PC-3 (cell line): ENCODE measurements at regions not wholly inside any gene's neighbourhood (a gene's known extent, or its start where the extent isn't known, plus 50 kb on each side); places are given as distances from the start of the nearest gene placed in this dataset.

Experiments used
- ATAC-seq: fragments of 200-7000 bp; cut with Tn5 transposase; 2 replicates; pipeline ENCODE4 v1.9.1; 2020; ENCODE audit warnings: mild to moderate bottlenecking, moderate library complexity
- BruUV-seq: library from RNA; stranded (reverse); fragments of 400-500 nt; replicated peaks from 2 replicates; lab custom pipeline; 2021; lab: Mats Ljungman, UMichigan
- CTCF ChIA-PET: fragments of 300-600 bp; sonication (Branson Sonifier 250); formaldehyde crosslinking; loops from one replicate; lab custom pipeline; 2022; ENCODE audit warnings: antibody characterized with exemption; lab: Charles Lee
- POLR2A ChIA-PET: fragments of 300-600 bp; sonication (Branson Sonifier 250); formaldehyde crosslinking; loops from one replicate; lab custom pipeline; 2022; ENCODE audit warnings: antibody characterized with exemption; ENCODE audit not compliant: unreplicated experiment; lab: Charles Lee
- DNase-seq: peaks from one replicate; pipeline ENCODE4 v3.0.0-alpha.2; 2015
- H2AFZ ChIP-seq: fragments of 300-600 bp; sonication (generic); 2 replicates; pipeline ENCODE4 v1.6.0; 2016; ENCODE audit warnings: antibody characterized with exemption, low read length
- H3F3A ChIP-seq: fragments of 300-600 bp; sonication (generic); one replicate; pipeline ENCODE4 v1.6.0; 2017; ENCODE audit warnings: antibody characterized with exemption, low read length, control low read depth, mild to moderate bottlenecking; ENCODE audit not compliant: unreplicated experiment
- H3K27ac ChIP-seq: fragments of 300-600 bp; sonication (generic); 2 replicates; pipeline ENCODE4 v1.5.1; 2016; ENCODE audit warnings: mild to moderate bottlenecking, low read length
- H3K27me3 ChIP-seq: fragments of 300-600 bp; sonication (generic); 2 replicates; pipeline ENCODE4 v1.6.1; 2016; ENCODE audit warnings: low read length, mixed read lengths
- H3K36me3 ChIP-seq: fragments of 300-600 bp; sonication (generic); 2 replicates; pipeline ENCODE4 v1.6.1; 2016; ENCODE audit warnings: low read depth, mixed run types, low read length, mixed read lengths
- H3K4me1 ChIP-seq: fragments of 300-600 bp; sonication (generic); 2 replicates; pipeline ENCODE4 v1.5.1; 2016; ENCODE audit warnings: low read length; ENCODE audit not compliant: insufficient read depth
- H3K4me2 ChIP-seq: fragments of 300-600 bp; sonication (generic); 2 replicates; pipeline ENCODE4 v1.6.0; 2016; ENCODE audit warnings: low read length
- H3K4me3 ChIP-seq: fragments of 300-600 bp; sonication (generic); 2 replicates; pipeline ENCODE4 v1.5.1; 2016; ENCODE audit warnings: mild to moderate bottlenecking, low read length, mixed read lengths
- H3K79me2 ChIP-seq: fragments of 300-600 bp; sonication (generic); 2 replicates; pipeline ENCODE4 v1.6.1; 2017; ENCODE audit warnings: low read length, mixed read lengths
- H3K9ac ChIP-seq: fragments of 300-600 bp; sonication (generic); 2 replicates; pipeline ENCODE4 v1.6.0; 2016; ENCODE audit warnings: mild to moderate bottlenecking, low read length
- H3K9me2 ChIP-seq: fragments of 300-600 bp; sonication (generic); replicated peaks from 2 replicates; pipeline ENCODE4 v1.6.1; 2016; ENCODE audit warnings: mixed run types, low read length, mixed read lengths
- H3K9me3 ChIP-seq: fragments of 300-600 bp; sonication (generic); 2 replicates; pipeline ENCODE4 v1.6.1; 2016; ENCODE audit warnings: low read length, mixed read lengths
- H4K20me1 ChIP-seq: fragments of 300-600 bp; sonication (generic); 2 replicates; pipeline ENCODE4 v1.6.1; 2016; ENCODE audit warnings: low read length, mixed read lengths
- CTCF ChIP-seq: fragments of 300-600 bp; sonication (generic); conservative IDR thresholded peaks from 2 replicates; pipeline ENCODE4 v1.5.1; 2017; ENCODE audit warnings: antibody characterized with exemption, low read depth, mild to moderate bottlenecking, low read length
- EZH2 ChIP-seq: fragments of 300-600 bp; sonication (generic); IDR thresholded peaks from one replicate; pipeline ENCODE4 v1.6.1; 2017; ENCODE audit warnings: antibody characterized with exemption, mild to moderate bottlenecking, low read length; ENCODE audit not compliant: unreplicated experiment
- EZH2phosphoT487 ChIP-seq: fragments of 300-600 bp; sonication (generic); IDR thresholded peaks from 2 replicates; pipeline ENCODE4 v1.6.1; 2018; ENCODE audit warnings: mild to moderate bottlenecking, antibody characterized with exemption, low read length, borderline replicate concordance
- intact Hi-C: fragments of 100-400 bp; cut with micrococcal nuclease; formaldehyde crosslinking; loops from 2 replicates; pipeline ENCODE4 v1.9.0; 2023

DNA sequence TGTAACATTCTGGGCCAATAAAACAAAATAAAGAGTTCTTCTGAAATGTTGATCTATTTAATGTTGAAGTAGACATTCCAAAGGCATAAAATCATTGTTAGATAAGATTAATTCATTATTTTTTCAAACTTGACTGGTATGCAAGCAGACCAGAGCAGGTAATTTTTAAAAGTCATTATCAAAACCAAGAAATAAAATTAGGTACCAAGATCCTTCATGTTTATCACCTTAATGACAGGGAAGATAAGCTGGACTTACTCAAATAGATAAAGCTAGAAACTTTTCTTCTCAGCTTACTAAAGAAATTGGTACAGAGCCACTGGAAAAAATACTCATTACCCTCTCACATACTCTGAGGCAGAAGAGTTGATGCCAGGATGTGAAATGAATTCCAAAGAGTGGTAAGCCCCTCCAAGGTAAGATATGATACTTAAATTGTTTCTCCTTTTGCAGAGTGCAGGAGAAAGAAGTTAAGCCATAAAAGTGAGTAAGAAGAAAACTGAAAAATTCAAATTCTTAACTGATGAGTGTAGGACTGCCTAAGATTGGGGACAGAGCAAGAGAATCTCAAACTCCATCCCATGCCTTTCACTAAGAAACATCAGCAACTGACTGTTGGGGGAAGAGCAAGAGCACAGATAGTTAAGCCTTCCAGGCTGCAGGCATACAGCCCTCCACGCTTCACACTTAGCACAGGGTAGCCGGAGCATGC is 111.9 kb downstream of the SLC41A2 start:
- no peak overlapping the region for H2AFZ ChIP-seq
- H3K9me3 ChIP-seq, result no peaks in the 10 kb centered on the region
- no peak for TF ChIP-seq CTCF
- no peaks in the 10 kb centered on the region for H3K36me3 ChIP-seq
- intact Hi-C loops, result no loop called here
- H3K4me3 ChIP-seq, result no peak overlapping the region
- H3K9me2 ChIP-seq, result no peaks in the 10 kb centered on the region
- no peak overlapping the region for H3K9ac ChIP-seq
- H3K27me3 ChIP-seq, result no peaks in the 10 kb centered on the region
- no peaks in the 10 kb centered on the region for H4K20me1 ChIP-seq
- BruUV-seq, result no TSS peak
- H3F3A ChIP-seq, result no peaks in the 10 kb centered on the region
- H3K4me2 ChIP-seq, result no peak overlapping the region
- POLR2A ChIA-PET, result interaction anchor here (0.6 kb wide), 1 partner anchor 85 kb away, joined by 4 read pairs; no protein-coding TSS in a partner anchor
- DNase-seq (no peak), ATAC-seq (no peak)
- no peaks in the 10 kb centered on the region for H3K4me1 ChIP-seq
- H3K79me2 ChIP-seq, result no peaks in the 10 kb centered on the region
- CTCF ChIA-PET, result no interaction called here
- no peak overlapping the region for H3K27ac ChIP-seq

DNA sequence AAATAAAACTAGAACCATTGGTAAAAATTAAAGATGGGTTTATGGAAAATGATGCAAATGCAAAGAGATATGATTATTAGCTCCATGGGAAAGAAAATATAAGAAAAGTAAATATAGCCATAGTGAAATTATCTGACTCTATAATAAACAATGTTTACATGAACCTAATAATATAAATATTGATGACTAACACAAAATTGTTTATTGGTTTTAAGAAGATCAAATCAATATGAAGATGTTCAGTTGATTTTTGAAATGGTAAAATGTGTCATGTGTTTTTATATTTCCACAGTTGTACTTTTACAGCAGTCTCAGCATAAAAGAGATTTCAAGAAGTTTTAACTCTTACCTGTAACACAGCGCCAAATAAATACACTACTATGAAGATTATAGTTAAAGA is 114.0 kb downstream of the SLC41A2 start:
- no peak overlapping the region for H3K9ac ChIP-seq
- no peaks in the 10 kb centered on the region for H3F3A ChIP-seq
- H3K36me3 ChIP-seq, result no peaks in the 10 kb centered on the region
- H3K4me2 ChIP-seq, result no peak overlapping the region
- no peak overlapping the region for H2AFZ ChIP-seq
- H3K4me1 ChIP-seq, result no peaks in the 10 kb centered on the region
- no peak overlapping the region for H3K27ac ChIP-seq
- ChIA-PET CTCF (no interaction called here), POLR2A (no interaction called here)
- DNase-seq (no peak), ATAC-seq (no peak)
- H3K9me2 ChIP-seq, result no peaks in the 10 kb centered on the region
- intact Hi-C loops, result no loop called here
- no peaks in the 10 kb centered on the region for H4K20me1 ChIP-seq
- H3K4me3 ChIP-seq, result no peak overlapping the region
- no peaks in the 10 kb centered on the region for H3K27me3 ChIP-seq
- H3K9me3 ChIP-seq, result no peaks in the 10 kb centered on the region
- H3K79me2 ChIP-seq, result no peaks in the 10 kb centered on the region
- no TSS peak for BruUV-seq
- TF ChIP-seq EZH2phosphoT487 (no peak), EZH2 (no peak), CTCF (no peak)

DNA sequence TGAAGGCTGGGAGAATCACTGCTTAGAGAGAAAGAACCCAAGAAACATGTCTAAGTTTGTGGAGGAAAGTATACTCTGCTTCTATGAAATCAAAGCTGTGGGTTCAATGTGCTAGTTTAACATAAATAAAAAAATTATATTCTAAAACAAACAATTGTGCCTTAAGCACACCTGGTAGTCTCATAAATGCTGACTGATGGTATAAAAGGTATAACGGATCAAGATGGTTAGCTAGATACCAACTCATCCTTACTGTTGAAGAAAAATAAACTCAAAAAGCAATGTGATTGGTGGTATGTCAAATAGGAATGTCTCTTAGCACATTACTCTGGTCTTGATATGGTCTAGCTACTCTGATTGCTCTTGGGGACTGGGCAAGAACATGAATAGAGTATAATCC is 117.8 kb downstream of the SLC41A2 start:
- intact Hi-C loops, result no loop called here
- no peak for TF ChIP-seq CTCF
- no peak for TF ChIP-seq EZH2phosphoT487
- TF ChIP-seq EZH2, result no peak
- Histone ChIP-seq H3K36me3 (no peaks in the 10 kb centered on the region), H3K4me2 (no peak overlapping the region), H3K9me2 (no peaks in the 10 kb centered on the region), H3K9me3 (no peaks in the 10 kb centered on the region), H3K4me3 (no peak overlapping the region), H3K27ac (no peak overlapping the region), H3F3A (no peaks in the 10 kb centered on the region), H2AFZ (no peak overlapping the region), H3K79me2 (no peaks in the 10 kb centered on the region), H3K9ac (no peak overlapping the region), H3K27me3 (no peaks in the 10 kb centered on the region), H4K20me1 (no peaks in the 10 kb centered on the region), H3K4me1 (no peaks in the 10 kb centered on the region)
- DNase-seq (no peak), ATAC-seq (no peak)
- ChIA-PET CTCF (no interaction called here), POLR2A (no interaction called here)
- BruUV-seq, result no TSS peak
